ENCODE measurements at regions not wholly inside any gene's neighbourhood (a gene's known extent, or its start where the extent isn't known, plus 50 kb on each side); places are given as distances from the start of the nearest gene placed in this dataset.
A peak's percentile ranks its signal among the peaks of the same experiment; 100 is the strongest.

DNA sequence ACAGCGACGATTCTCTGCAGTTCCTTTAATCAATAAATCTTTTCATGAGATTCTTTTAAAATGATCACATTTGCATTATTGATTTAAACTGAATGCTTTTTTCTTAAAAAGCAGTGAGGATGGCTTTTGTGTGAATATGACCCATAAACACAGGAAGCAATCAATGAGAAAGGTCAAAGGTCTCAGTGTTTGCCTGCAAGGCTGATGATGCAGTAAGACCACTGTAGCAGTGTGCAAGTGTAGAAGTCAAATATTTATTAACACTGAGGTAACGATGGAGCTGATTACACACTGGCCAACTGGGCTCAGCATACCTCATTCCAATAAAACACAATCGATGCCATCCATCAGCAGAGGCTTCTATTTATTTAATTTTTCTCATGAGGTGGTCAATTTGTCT, 633.5 kb downstream of the DCDC2C start:
- no peak overlapping the region for H3K4me3 ChIP-seq (ENCODE audit: low read depth, low read length)
- no peak for DNase-seq (ENCODE audit: low read depth)
- TF ChIP-seq CTCF (conservative IDR thresholded peaks at IDR 0.05; ENCODE audit: low read depth, low read length): no peak

DNA sequence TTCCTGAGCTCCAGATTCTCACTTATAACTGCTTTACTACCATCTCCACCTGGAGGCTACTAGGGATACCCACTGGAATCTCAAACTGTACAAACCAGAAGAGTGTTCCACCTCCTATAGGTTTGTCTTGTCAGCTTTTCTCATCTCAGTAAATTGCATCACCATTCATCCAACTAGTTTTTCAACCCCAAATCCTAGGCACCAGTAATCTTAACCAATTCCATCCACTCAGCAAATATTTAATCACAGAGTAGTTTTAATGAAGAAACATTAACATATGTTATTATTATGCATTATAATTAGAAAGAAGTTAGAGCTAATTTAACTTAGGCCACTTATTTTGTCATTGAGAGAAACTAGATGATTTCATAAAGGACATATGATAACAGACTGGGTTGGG, 635.0 kb downstream of the DCDC2C start:
- TF ChIP-seq CTCF (conservative IDR thresholded peaks at IDR 0.05; ENCODE audit: low read depth, low read length): no peak
- H3K4me3 ChIP-seq (ENCODE audit: low read depth, low read length): no peak overlapping the region
- DNase-seq (ENCODE audit: low read depth): no peak

DNA sequence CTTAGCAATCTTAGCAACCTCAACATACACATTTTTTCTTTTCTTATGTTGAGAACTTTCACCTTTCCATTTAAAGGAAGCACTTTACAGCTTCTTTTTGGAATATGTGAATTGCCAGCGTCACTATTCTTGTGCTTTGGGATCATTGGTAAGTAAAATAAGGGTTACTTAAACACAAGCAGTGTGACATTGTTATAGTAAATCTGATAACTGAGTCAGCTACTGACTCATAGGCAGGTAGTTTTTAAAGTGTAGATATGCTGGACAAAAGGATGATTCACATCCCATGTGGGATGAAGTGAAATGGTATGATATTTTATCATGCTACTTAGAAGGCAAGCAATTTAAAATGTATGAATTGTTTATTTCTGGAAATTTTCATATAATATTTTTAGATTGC, 637.2 kb downstream of the DCDC2C start:
- DNase-seq (ENCODE audit: low read depth): peak; percentile 2
- no peak overlapping the region for H3K4me3 ChIP-seq (ENCODE audit: low read depth, low read length)
- no peak for TF ChIP-seq CTCF (conservative IDR thresholded peaks at IDR 0.05; ENCODE audit: low read depth, low read length)

DNA sequence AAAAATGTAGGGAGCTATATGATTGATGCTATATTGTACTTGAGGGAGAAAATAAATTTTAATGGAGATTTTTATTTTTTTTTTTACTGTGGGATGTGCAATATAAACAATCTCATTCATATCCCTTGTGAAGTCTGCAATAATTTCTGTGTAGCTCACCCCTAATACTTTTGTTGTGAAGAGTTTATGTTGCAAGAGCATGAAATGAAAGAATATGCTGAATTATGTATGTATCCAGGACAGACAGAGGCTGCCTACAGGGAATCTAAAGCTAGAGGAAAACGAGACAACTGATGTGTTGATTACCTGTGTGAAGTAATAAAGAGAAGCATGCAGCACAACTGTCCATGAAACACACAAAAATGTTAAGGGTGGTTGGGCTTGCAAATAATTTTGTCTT, 643.3 kb downstream of the DCDC2C start:
- no peak overlapping the region for H3K4me3 ChIP-seq (ENCODE audit: low read depth, low read length)
- TF ChIP-seq CTCF (conservative IDR thresholded peaks at IDR 0.05; ENCODE audit: low read depth, low read length): no peak
- DNase-seq (ENCODE audit: low read depth): no peak

DNA sequence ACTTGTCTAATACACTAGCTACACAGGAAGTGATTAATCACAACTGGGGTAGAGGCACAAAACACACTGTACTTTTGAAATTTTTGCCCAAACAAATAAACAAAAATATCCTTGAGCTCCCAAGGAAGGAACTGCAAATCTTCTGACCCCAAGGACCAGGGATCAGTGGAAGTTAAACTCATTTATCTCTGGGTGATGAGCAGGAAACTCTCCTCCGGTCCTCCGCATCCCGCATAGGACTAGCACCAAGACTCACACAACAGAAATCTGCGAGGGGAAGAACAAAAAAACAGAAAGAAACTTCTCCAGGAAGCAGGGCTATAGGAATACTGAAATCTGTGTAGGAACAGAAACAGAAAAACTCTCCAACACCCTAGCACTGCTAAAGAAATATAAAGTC, 650.3 kb downstream of the DCDC2C start:
- no peak for TF ChIP-seq CTCF (conservative IDR thresholded peaks at IDR 0.05; ENCODE audit: low read depth, low read length)
- H3K4me3 ChIP-seq (ENCODE audit: low read depth, low read length): no peak overlapping the region

GRCh38 chr2:4354164-4354563, 650.8 kb downstream of the DCDC2C start:
- DNase-seq (ENCODE audit: low read depth): no peak
- no peak overlapping the region for H3K4me3 ChIP-seq (ENCODE audit: low read depth, low read length)
- TF ChIP-seq CTCF (conservative IDR thresholded peaks at IDR 0.05; ENCODE audit: low read depth, low read length): no peak

More for the DNA sequence above, 650.3 kb downstream of the DCDC2C start:
- DNase-seq (ENCODE audit: low read depth): no peak

DNA sequence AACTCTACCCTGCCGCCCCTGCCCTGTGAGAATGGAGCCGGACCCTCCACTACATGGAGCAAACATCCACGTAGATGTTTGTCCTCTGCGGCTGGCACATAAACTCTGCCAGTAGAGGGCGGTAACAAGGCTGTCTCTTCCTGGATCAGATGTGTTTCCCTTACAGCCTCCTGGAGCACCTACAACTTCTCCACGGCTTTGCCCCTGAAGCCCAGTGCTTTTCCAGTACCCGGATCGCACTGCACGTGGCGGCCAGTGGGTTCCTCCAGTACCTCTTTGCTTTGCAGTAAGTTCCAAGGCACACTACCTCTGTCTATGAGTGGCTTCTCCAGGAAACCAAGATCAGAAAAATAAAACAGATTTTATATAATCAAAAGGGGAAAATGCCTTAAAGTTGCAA, 651.3 kb downstream of the DCDC2C start:
- H3K4me3 ChIP-seq (ENCODE audit: low read depth, low read length): no peak overlapping the region
- peak; percentile 52 for TF ChIP-seq CTCF (conservative IDR thresholded peaks at IDR 0.05; ENCODE audit: low read depth, low read length)
- peak; percentile 9 for DNase-seq (ENCODE audit: low read depth)

All from choroid plexus epithelial cell (primary cell).